ENCODE measurements at regions not wholly inside any gene's neighbourhood (a gene's known extent, or its start where the extent isn't known, plus 50 kb on each side); places are given as distances from the start of the nearest gene placed in this dataset.

DNA sequence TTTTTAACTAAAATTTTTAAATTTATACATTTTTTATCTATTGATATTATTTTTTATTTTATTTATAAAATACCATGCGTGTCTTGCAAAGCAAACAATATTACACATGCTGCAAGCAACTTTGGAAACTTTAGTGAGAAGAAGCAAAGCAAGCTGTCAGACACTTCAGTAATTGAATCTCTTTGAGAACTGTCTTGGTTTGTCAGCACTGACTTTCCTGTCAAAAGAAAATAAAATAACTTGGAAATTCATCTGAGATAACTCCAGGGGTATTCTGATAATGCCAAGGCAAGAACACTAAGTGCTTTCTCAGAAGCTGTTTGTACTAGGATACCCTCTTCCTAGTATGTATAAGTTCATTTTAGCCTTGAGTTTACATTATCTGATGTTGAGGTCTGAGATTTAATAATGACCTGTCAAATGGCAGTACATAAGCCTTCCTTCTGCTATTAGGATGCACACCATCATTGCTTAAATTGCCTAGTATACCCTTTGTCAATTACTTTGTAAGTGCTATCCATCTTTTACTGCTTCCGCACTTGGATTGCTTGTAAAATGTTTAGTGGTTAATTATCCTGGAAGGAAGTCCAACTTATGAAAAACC is 624.2 kb upstream of the AGA start:
- TF ChIP-seq YY1 (IDR thresholded peaks at IDR 0.05; ENCODE audit: insufficient read depth, insufficient read length) (no peak), ZNF274 (IDR thresholded peaks at IDR 0.05; ENCODE audit: low read depth, low read length) (no peak)

All from NT2/D1 (cell line).